Occipital lobe (tissue), 1 donor: ENCODE measurements at regions not wholly inside any gene's neighbourhood (a gene's known extent, or its start where the extent isn't known, plus 50 kb on each side); places are given as distances from the start of the nearest gene placed in this dataset.
"Not testable (repeated sequence)": the region's sequence is repeated elsewhere in the genome, so short reads cannot be mapped to it uniquely, and the experiment has no call there.

Experiments used
- DNase-seq: peaks from one replicate; lab custom pipeline; 2025; lab: John Stamatoyannopoulos, UW

- no peak for DNase-seq
These were observed 683.3 kb downstream of the MAT2B start for GRCh38 chr5:164188733-164189148.

- peak; percentile 6 for DNase-seq
These were observed 685.8 kb downstream of the MAT2B start for GRCh38 chr5:164191240-164191639.

GRCh38 chr5:164202338-164202737 is 696.9 kb downstream of the MAT2B start:
- no peak for DNase-seq

GRCh38 chr5:164203581-164204225 is 698.3 kb downstream of the MAT2B start:
- DNase-seq = no peak

- DNase-seq = no peak
These were observed 699.0 kb downstream of the MAT2B start for GRCh38 chr5:164204338-164204946.

GRCh38 chr5:164206196-164206595 is 700.8 kb downstream of the MAT2B start:
- no peak for DNase-seq

GRCh38 chr5:164207646-164208045 is 702.2 kb downstream of the MAT2B start:
- DNase-seq = no peak

- DNase-seq = no peak
These were observed 705.1 kb downstream of the MAT2B start for GRCh38 chr5:164210491-164210890.

GRCh38 chr5:164214698-164215097 is 709.3 kb downstream of the MAT2B start:
- DNase-seq = no peak

GRCh38 chr5:164217464-164217863 is 712.0 kb downstream of the MAT2B start:
- DNase-seq = no peak

GRCh38 chr5:164220522-164220921 is 715.1 kb downstream of the MAT2B start:
- DNase-seq = no peak

GRCh38 chr5:164224236-164224635 is 718.8 kb downstream of the MAT2B start:
- DNase-seq = no peak

GRCh38 chr5:164224772-164225171 is 719.4 kb downstream of the MAT2B start:
- DNase-seq = no peak

GRCh38 chr5:164230341-164230740 is 724.9 kb downstream of the MAT2B start:
- no peak for DNase-seq

- DNase-seq = no peak
These were observed 728.4 kb downstream of the MAT2B start for GRCh38 chr5:164233791-164234190.

GRCh38 chr5:164234321-164234720 is 728.9 kb downstream of the MAT2B start:
- no peak for DNase-seq

- DNase-seq = no peak
These were observed 730.0 kb downstream of the MAT2B start for GRCh38 chr5:164235300-164235891.

GRCh38 chr5:164237486-164237885 is 732.1 kb downstream of the MAT2B start:
- no peak for DNase-seq

GRCh38 chr5:164251781-164252180 is 746.4 kb downstream of the MAT2B start:
- DNase-seq = not testable (repeated sequence)

- no peak for DNase-seq
These were observed 748.3 kb downstream of the MAT2B start for GRCh38 chr5:164253764-164254163.

GRCh38 chr5:164255598-164256213 is 750.3 kb downstream of the MAT2B start:
- no peak for DNase-seq

- DNase-seq = no peak
These were observed 750.9 kb downstream of the MAT2B start for GRCh38 chr5:164256351-164256750.

- no peak for DNase-seq
These were observed 751.5 kb downstream of the MAT2B start for GRCh38 chr5:164256954-164257353.
